ENCODE measurements at regions not wholly inside any gene's neighbourhood (a gene's known extent, or its start where the extent isn't known, plus 50 kb on each side); places are given as distances from the start of the nearest gene placed in this dataset.

GRCh38 chr1:166692346-166692745, 146.9 kb upstream of the POGK start:
- H3K27ac ChIP-seq (ENCODE audit: low read depth, low read length): no peak overlapping the region
- H3K9me3 ChIP-seq (ENCODE audit: insufficient read depth, low read length): no peaks in the 10 kb centered on the region
- H3K36me3 ChIP-seq (ENCODE audit: low read length): no peaks in the 10 kb centered on the region
- H3K4me3 ChIP-seq (ENCODE audit: insufficient read depth, low read length, poor library complexity, severe bottlenecking): no peak overlapping the region
- no peak overlapping the region for H3K4me2 ChIP-seq (ENCODE audit: low read depth, low read length, poor library complexity, severe bottlenecking)
- no peak overlapping the region for H2AFZ ChIP-seq (ENCODE audit: low read depth, low read length, severe bottlenecking)
- H3F3A ChIP-seq (ENCODE audit: insufficient read depth): no peaks in the 10 kb centered on the region
- no peak overlapping the region for H3K9ac ChIP-seq (ENCODE audit: low read length)
- no peaks in the 10 kb centered on the region for H3K79me2 ChIP-seq (ENCODE audit: insufficient read depth, low read length)
- no peaks in the 10 kb centered on the region for H3K27me3 ChIP-seq (ENCODE audit: low read length)
- TF ChIP-seq CTCF (IDR thresholded peaks at IDR 0.05; ENCODE audit: insufficient read depth, low read length, poor library complexity, severe bottlenecking): no peak
- no peak for TF ChIP-seq EZH2phosphoT487 (conservative IDR thresholded peaks at IDR 0.05; ENCODE audit: low read length)
- H4K20me1 ChIP-seq (ENCODE audit: low read depth, low read length): no peaks in the 10 kb centered on the region
- H3K9me2 ChIP-seq (replicated peaks; ENCODE audit: insufficient read depth, low read length): no peaks in the 10 kb centered on the region; the same call in 1 of the 2 replicates

GRCh38 chr1:166693158-166693557, 146.1 kb upstream of the POGK start:
- TF ChIP-seq CTCF (IDR thresholded peaks at IDR 0.05; ENCODE audit: insufficient read depth, low read length, poor library complexity, severe bottlenecking) (no peak), EZH2phosphoT487 (conservative IDR thresholded peaks at IDR 0.05; ENCODE audit: low read length) (no peak)
- Histone ChIP-seq H3K9me2 (replicated peaks; ENCODE audit: insufficient read depth, low read length) (no peaks in the 10 kb centered on the region; the same call in 1 of the 2 replicates), H3K9me3 (ENCODE audit: insufficient read depth, low read length) (no peaks in the 10 kb centered on the region), H3K79me2 (ENCODE audit: insufficient read depth, low read length) (no peaks in the 10 kb centered on the region), H3K9ac (ENCODE audit: low read length) (no peak overlapping the region), H4K20me1 (ENCODE audit: low read depth, low read length) (no peaks in the 10 kb centered on the region), H3K27me3 (ENCODE audit: low read length) (no peaks in the 10 kb centered on the region), H3K36me3 (ENCODE audit: low read length) (no peaks in the 10 kb centered on the region), H2AFZ (ENCODE audit: low read depth, low read length, severe bottlenecking) (no peak overlapping the region), H3K27ac (ENCODE audit: low read depth, low read length) (no peak overlapping the region), H3K4me3 (ENCODE audit: insufficient read depth, low read length, poor library complexity, severe bottlenecking) (no peak overlapping the region), H3F3A (ENCODE audit: insufficient read depth) (no peaks in the 10 kb centered on the region), H3K4me2 (ENCODE audit: low read depth, low read length, poor library complexity, severe bottlenecking) (no peak overlapping the region)

GRCh38 chr1:166693673-166694297, 145.5 kb upstream of the POGK start:
- H3K27me3 ChIP-seq (ENCODE audit: low read length): no peaks in the 10 kb centered on the region
- no peaks in the 10 kb centered on the region; the same call in 1 of the 2 replicates for H3K9me2 ChIP-seq (replicated peaks; ENCODE audit: insufficient read depth, low read length)
- H3K4me2 ChIP-seq (ENCODE audit: low read depth, low read length, poor library complexity, severe bottlenecking): no peak overlapping the region
- H2AFZ ChIP-seq (ENCODE audit: low read depth, low read length, severe bottlenecking): no peak overlapping the region
- no peaks in the 10 kb centered on the region for H4K20me1 ChIP-seq (ENCODE audit: low read depth, low read length)
- H3K9ac ChIP-seq (ENCODE audit: low read length): no peak overlapping the region
- no peak overlapping the region for H3K4me3 ChIP-seq (ENCODE audit: insufficient read depth, low read length, poor library complexity, severe bottlenecking)
- H3K9me3 ChIP-seq (ENCODE audit: insufficient read depth, low read length): no peaks in the 10 kb centered on the region
- H3K27ac ChIP-seq (ENCODE audit: low read depth, low read length): no peak overlapping the region
- H3F3A ChIP-seq (ENCODE audit: insufficient read depth): no peaks in the 10 kb centered on the region
- no peaks in the 10 kb centered on the region for H3K36me3 ChIP-seq (ENCODE audit: low read length)
- no peak for TF ChIP-seq CTCF (IDR thresholded peaks at IDR 0.05; ENCODE audit: insufficient read depth, low read length, poor library complexity, severe bottlenecking)
- no peak for TF ChIP-seq EZH2phosphoT487 (conservative IDR thresholded peaks at IDR 0.05; ENCODE audit: low read length)
- no peaks in the 10 kb centered on the region for H3K79me2 ChIP-seq (ENCODE audit: insufficient read depth, low read length)
